ENCODE measurements at regions not wholly inside any gene's neighbourhood (a gene's known extent, or its start where the extent isn't known, plus 50 kb on each side); places are given as distances from the start of the nearest gene placed in this dataset.

GRCh38 chr3:188964957-188965356 lies 206.8 kb upstream of the TPRG1 start:
- POLR2A ChIA-PET: no interaction called here

GRCh38 chr3:188972310-188972709 lies 199.5 kb upstream of the TPRG1 start:
- TF ChIP-seq CBX8 (IDR thresholded peaks at IDR 0.05) (no peak), HMGXB4 (CRISPR knock-in tag; IDR thresholded peaks at IDR 0.05; ENCODE audit: borderline replicate concordance) (no peak), GATA3 (IDR thresholded peaks at IDR 0.05; ENCODE audit: borderline replicate concordance) (no peak), ZC3H11A (IDR thresholded peaks at IDR 0.05) (no peak), USF2 (IDR thresholded peaks at IDR 0.05) (no peak)
- H3K9me3 ChIP-seq: peaks cover 4% of the 10 kb centered on the region; the same call in 2 of the 3 replicates
- POLR2A ChIA-PET: no interaction called here
- ATAC-seq (no peak), DNase-seq (ENCODE audit: low read depth in 1 of 2, low spot score in 1 of 2) (no peak), FAIRE-seq (no peak)
- no peak overlapping the region for H3K4me3 ChIP-seq
- CTCF ChIA-PET: interaction anchor here (1.0 kb wide), 1 partner anchor 163 kb away, joined by 3 read pairs; no protein-coding TSS in a partner anchor
- 97% methylated on average over 2 of the region's 4 CpGs for WGBS (ENCODE audit: missing lambda C conversion rate)
- no peak overlapping the region for H3K4me2 ChIP-seq
- peaks cover 3% of the 10 kb centered on the region; the same call in 1 of the 3 replicates for H3K4me1 ChIP-seq
- H3K27ac ChIP-seq: no peak overlapping the region

More at GRCh38 chr3:188964957-188965356, 206.8 kb upstream of the TPRG1 start:
- CTCF ChIA-PET: interaction anchor here (1.3 to 1.5 kb wide), 3 partner anchors 10 to 1227 kb away, joined by 3 to 5 read pairs (median 5); no protein-coding TSS in a partner anchor
- Histone ChIP-seq H3K4me1 (no peaks in the 10 kb centered on the region), H3K27ac (no peak overlapping the region), H3K9me3 (no peaks in the 10 kb centered on the region; the same call in 2 of the 3 replicates), H3K4me3 (no peak overlapping the region), H3K4me2 (no peak overlapping the region)
- TF ChIP-seq CHD4 (IDR thresholded peaks at IDR 0.05; ENCODE audit: borderline replicate concordance): no peak
- TF ChIP-seq KDM5A (IDR thresholded peaks at IDR 0.05): no peak
- no peak for TF ChIP-seq NFE2L2 (conservative IDR thresholded peaks at IDR 0.05; ENCODE audit: low read length)
- TF ChIP-seq NPAS2 (CRISPR knock-in tag; IDR thresholded peaks at IDR 0.05; ENCODE audit: borderline replicate concordance): no peak
- TF ChIP-seq GATA3 (IDR thresholded peaks at IDR 0.05; ENCODE audit: borderline replicate concordance): no peak
- no peak for TF ChIP-seq MYC (IDR thresholded peaks at IDR 0.05; ENCODE audit: borderline replicate concordance, low read length)
- TF ChIP-seq PBX3 (IDR thresholded peaks at IDR 0.05): no peak
- TF ChIP-seq REST (IDR thresholded peaks at IDR 0.05): no peak
- TF ChIP-seq RFX5 (IDR thresholded peaks at IDR 0.05): no peak
- TF ChIP-seq HOXB5 (CRISPR knock-in tag; IDR thresholded peaks at IDR 0.05): no peak
- no peak for TF ChIP-seq ZNF302 (CRISPR knock-in tag; IDR thresholded peaks at IDR 0.05)
- WGBS (ENCODE audit: missing lambda C conversion rate): 88% methylated on average over 5 of the region's 5 CpGs
- FAIRE-seq (no peak), ATAC-seq (no peak), DNase-seq (ENCODE audit: low read depth in 1 of 2, low spot score in 1 of 2) (no peak)

All from A549 (cell line).